Neural cell (in vitro differentiated cells): ENCODE measurements at regions not wholly inside any gene's neighbourhood (a gene's known extent, or its start where the extent isn't known, plus 50 kb on each side); places are given as distances from the start of the nearest gene placed in this dataset.

Source experiments
- H2AFZ ChIP-seq: fragments of 200-600, 300-800 bp; sonication (generic), shearing (Covaris generic); 2 replicates; pipeline ENCODE4 v1.6.0; 2014; ENCODE audit warnings: low read depth, mild to moderate bottlenecking, antibody characterized with exemption, low read length, moderate library complexity
- H3F3A ChIP-seq: fragments of 200-600 bp; shearing (Covaris generic); 2 replicates; pipeline ENCODE4 v1.6.1; 2016; ENCODE audit warnings: mild to moderate bottlenecking, moderate library complexity, mixed read lengths, antibody characterized with exemption, low read length; ENCODE audit not compliant: insufficient read depth, poor library complexity, severe bottlenecking
- H3K27ac ChIP-seq: fragments of 200-600, 300-800 bp; sonication (generic), shearing (Covaris generic); 2 replicates; pipeline ENCODE4 v1.5.1; 2014; ENCODE audit warnings: mild to moderate bottlenecking, low read length, moderate library complexity
- H3K27me3 ChIP-seq: fragments of 300-800, 200-600 bp; sonication (generic), shearing (Covaris generic); 2 replicates; pipeline ENCODE4 v1.6.0; 2014; ENCODE audit warnings: mild to moderate bottlenecking, low read depth, low read length, moderate library complexity; ENCODE audit not compliant: insufficient read depth
- H3K36me3 ChIP-seq: fragments of 300-800, 200-600 bp; sonication (generic), shearing (Covaris generic); 2 replicates; pipeline ENCODE4 v1.5.1; 2014; ENCODE audit warnings: mild to moderate bottlenecking, antibody characterized with exemption, low read length, moderate library complexity; ENCODE audit not compliant: insufficient read depth
- H3K4me2 ChIP-seq: fragments of 300-800, 200-600 bp; sonication (generic), shearing (Covaris generic); 2 replicates; pipeline ENCODE4 v1.6.0; 2014; ENCODE audit warnings: mild to moderate bottlenecking, low read length
- H3K4me3 ChIP-seq: fragments of 300-800, 200-600 bp; sonication (generic), shearing (Covaris generic); 2 replicates; pipeline ENCODE4 v1.5.1; 2014; ENCODE audit warnings: mild to moderate bottlenecking, low read length, moderate library complexity
- H3K79me2 ChIP-seq: fragments of 200-600 bp; shearing (Covaris generic); replicated peaks from 2 replicates; pipeline ENCODE4 v1.6.0; 2014; ENCODE audit warnings: mild to moderate bottlenecking, low read length, moderate library complexity; ENCODE audit not compliant: insufficient read depth
- H3K9ac ChIP-seq: fragments of 300-800, 200-600 bp; sonication (generic), shearing (Covaris generic); 2 replicates; pipeline ENCODE4 v1.6.1; 2016; ENCODE audit warnings: mild to moderate bottlenecking, low read length, mixed read lengths
- H3K9me2 ChIP-seq: fragments of 200-600 bp; shearing (Covaris generic); 2 replicates; pipeline ENCODE4 v1.6.1; 2016; ENCODE audit warnings: mild to moderate bottlenecking, low read length, mixed read lengths; ENCODE audit not compliant: insufficient read depth
- H3K9me3 ChIP-seq: fragments of 200-600, 300-800 bp; sonication (generic), shearing (Covaris generic); 2 replicates; pipeline ENCODE4 v1.6.1; 2016; ENCODE audit warnings: mild to moderate bottlenecking, mixed run types, low read length, moderate library complexity, mixed read lengths
- H4K20me1 ChIP-seq: fragments of 200-600 bp; shearing (Covaris generic); 2 replicates; pipeline ENCODE4 v1.6.1; 2016; ENCODE audit warnings: mild to moderate bottlenecking, mixed run types; ENCODE audit not compliant: insufficient read depth
- CTCF ChIP-seq: fragments of 450-650 bp; IDR thresholded peaks from 2 replicates; pipeline ENCODE4 v1.5.1; 2014; ENCODE audit warnings: antibody characterized with exemption, mild to moderate bottlenecking, moderate library complexity; ENCODE audit not compliant: poor library complexity, severe bottlenecking
- EP300 ChIP-seq: fragments of 450-650 bp; conservative IDR thresholded peaks from 2 replicates; pipeline ENCODE4 v1.6.1; 2014; ENCODE audit warnings: antibody characterized with exemption, mild to moderate bottlenecking, moderate library complexity; ENCODE audit not compliant: poor library complexity, severe bottlenecking
- EZH2 ChIP-seq: fragments of 200-600, 300-800 bp; shearing (Covaris generic), sonication (generic); IDR thresholded peaks from 2 replicates; pipeline ENCODE4 v1.6.1; 2014; ENCODE audit warnings: antibody characterized with exemption, low read length, borderline replicate concordance, mild to moderate bottlenecking; ENCODE audit not compliant: insufficient read depth, poor library complexity, severe bottlenecking
- MXI1 ChIP-seq: fragments of 450-650 bp; conservative IDR thresholded peaks from 2 replicates; pipeline ENCODE4 v1.6.1; 2014; ENCODE audit warnings: antibody characterized with exemption, mild to moderate bottlenecking; ENCODE audit not compliant: poor library complexity, severe bottlenecking
- POLR2AphosphoS5 ChIP-seq: IDR thresholded peaks from 2 replicates; pipeline ENCODE4 v1.6.1; 2012
- RAD21 ChIP-seq: fragments of 450-650 bp; conservative IDR thresholded peaks from 2 replicates; pipeline ENCODE4 v1.6.1; 2014; ENCODE audit warnings: antibody characterized with exemption, mild to moderate bottlenecking, moderate library complexity
- REST ChIP-seq: IDR thresholded peaks from 2 replicates; pipeline ENCODE4 v1.6.1; 2012; ENCODE audit warnings: borderline replicate concordance
- SMC3 ChIP-seq: fragments of 450-650 bp; conservative IDR thresholded peaks from 2 replicates; pipeline ENCODE4 v1.6.1; 2014; ENCODE audit warnings: antibody characterized with exemption, mild to moderate bottlenecking, moderate library complexity; ENCODE audit not compliant: poor library complexity
- TAF1 ChIP-seq: IDR thresholded peaks from 2 replicates; pipeline ENCODE4 v1.6.1; 2012; ENCODE audit warnings: low read depth

GRCh38 chr1:71167505-71167904, 86.7 kb upstream of the ZRANB2 start:
- TF ChIP-seq RAD21 (no peak), MXI1 (no peak), EZH2 (no peak), TAF1 (no peak), POLR2AphosphoS5 (no peak), CTCF (no peak), SMC3 (no peak), EP300 (no peak), REST (no peak)
- H3K27ac ChIP-seq: no peak overlapping the region

GRCh38 chr1:71166178-71167173, 85.6 kb upstream of the ZRANB2 start:
- no peak for TF ChIP-seq REST
- no peak for TF ChIP-seq MXI1
- no peak for TF ChIP-seq TAF1
- TF ChIP-seq CTCF: no peak
- no peak for TF ChIP-seq POLR2AphosphoS5
- no peak for TF ChIP-seq RAD21
- TF ChIP-seq EZH2: no peak
- no peak for TF ChIP-seq EP300
- no peak for TF ChIP-seq SMC3
- H3K36me3 ChIP-seq: no peaks in the 10 kb centered on the region

More at GRCh38 chr1:71167505-71167904, 86.7 kb upstream of the ZRANB2 start:
- Histone ChIP-seq H3K36me3 (no peaks in the 10 kb centered on the region), H3K79me2 (no peaks in the 10 kb centered on the region), H3K4me2 (no peak overlapping the region), H2AFZ (no peak overlapping the region), H3F3A (no peaks in the 10 kb centered on the region), H3K9ac (no peak overlapping the region), H3K9me3 (no peaks in the 10 kb centered on the region), H3K9me2 (no peaks in the 10 kb centered on the region), H3K27me3 (no peaks in the 10 kb centered on the region), H3K4me3 (no peak overlapping the region), H4K20me1 (no peaks in the 10 kb centered on the region)

More at GRCh38 chr1:71166178-71167173, 85.6 kb upstream of the ZRANB2 start:
- no peaks in the 10 kb centered on the region for H3K27me3 ChIP-seq
- no peak overlapping the region for H3K4me3 ChIP-seq
- H2AFZ ChIP-seq: no peak overlapping the region
- H3K27ac ChIP-seq: no peak overlapping the region
- no peak overlapping the region for H3K9ac ChIP-seq
- H4K20me1 ChIP-seq: no peaks in the 10 kb centered on the region
- H3K9me3 ChIP-seq: no peaks in the 10 kb centered on the region
- H3F3A ChIP-seq: no peaks in the 10 kb centered on the region
- H3K4me2 ChIP-seq: no peak overlapping the region
- H3K79me2 ChIP-seq: no peaks in the 10 kb centered on the region
- no peaks in the 10 kb centered on the region for H3K9me2 ChIP-seq
